Activated CD8-positive, alpha-beta memory T cell treated with anti-CD3 and anti-CD28 coated beads, Interleukin-2, amount 10 ng/mL, durations not matched to agents 7 days and 5 days (primary cell): ENCODE measurements at regions not wholly inside any gene's neighbourhood (a gene's known extent, or its start where the extent isn't known, plus 50 kb on each side); places are given as distances from the start of the nearest gene placed in this dataset.

Experiments used
- ATAC-seq: fragments of 150-1000 bp; cut with Tn5 transposase; one replicate; pipeline ENCODE4 v1.10.0; 2021; ENCODE audit warnings: moderate library complexity
- CTCF ChIA-PET: fragments of 350-600 bp; sonication (Branson Sonifier 250); formaldehyde crosslinking; loops from one replicate; lab custom pipeline; 2021; ENCODE audit warnings: antibody characterized with exemption; lab: Charles Lee
- DNase-seq: peaks from one replicate; pipeline ENCODE4 v3.0.0-alpha.2; 2020
- H3K27ac Mint-ChIP-seq: one replicate; pipeline ENCODE4 v1.8.0; 2021; ENCODE audit warnings: mild to moderate bottlenecking, mixed read lengths
- H3K27me3 Mint-ChIP-seq: one replicate; pipeline ENCODE4 v1.8.0; 2021; ENCODE audit warnings: mixed read lengths
- H3K36me3 Mint-ChIP-seq: one replicate; pipeline ENCODE4 v1.8.0; 2021; ENCODE audit warnings: mild to moderate bottlenecking, mixed read lengths
- H3K4me1 Mint-ChIP-seq: one replicate; pipeline ENCODE4 v1.8.0; 2021; ENCODE audit warnings: mixed read lengths
- H3K4me3 Mint-ChIP-seq: one replicate; pipeline ENCODE4 v1.8.0; 2021; ENCODE audit warnings: mild to moderate bottlenecking, moderate library complexity, mixed read lengths
- H3K9me3 Mint-ChIP-seq: one replicate; pipeline ENCODE4 v1.8.0; 2022; ENCODE audit warnings: low read depth, mixed read lengths

GRCh38 chr16:86668136-86668910 lies 90.0 kb downstream of the FOXL1 start:
- no peak overlapping the region for H3K4me3 Mint-ChIP-seq
- H3K27me3 Mint-ChIP-seq = peaks cover 19% of the 10 kb centered on the region
- H3K4me1 Mint-ChIP-seq = peaks cover 29% of the 10 kb centered on the region
- peaks cover 4% of the 10 kb centered on the region for H3K36me3 Mint-ChIP-seq
- CTCF ChIA-PET = no interaction called here
- H3K9me3 Mint-ChIP-seq = no peaks in the 10 kb centered on the region
- DNase-seq (no peak), ATAC-seq (no peak)
- H3K27ac Mint-ChIP-seq = no peak overlapping the region

GRCh38 chr16:86669285-86669805 lies 91.0 kb downstream of the FOXL1 start:
- CTCF ChIA-PET = no interaction called here
- no peaks in the 10 kb centered on the region for H3K9me3 Mint-ChIP-seq
- H3K4me1 Mint-ChIP-seq = peaks cover 18% of the 10 kb centered on the region
- no peak for DNase-seq
- H3K4me3 Mint-ChIP-seq = no peak overlapping the region
- H3K27me3 Mint-ChIP-seq = peaks cover 14% of the 10 kb centered on the region
- H3K27ac Mint-ChIP-seq = no peak overlapping the region
- peaks cover 4% of the 10 kb centered on the region for H3K36me3 Mint-ChIP-seq
- ATAC-seq = no peak

- Mint-ChIP-seq H3K27me3 (peaks cover 14% of the 10 kb centered on the region), H3K36me3 (peaks cover 3% of the 10 kb centered on the region), H3K4me3 (no peak overlapping the region), H3K27ac (no peak overlapping the region), H3K9me3 (no peaks in the 10 kb centered on the region), H3K4me1 (peaks cover 10% of the 10 kb centered on the region)
- CTCF ChIA-PET = no interaction called here
- ATAC-seq (no peak), DNase-seq (no peak)
Measured at GRCh38 chr16:86669937-86670749, 91.8 kb downstream of the FOXL1 start.

- H3K4me1 Mint-ChIP-seq = peaks cover 6% of the 10 kb centered on the region
- peaks cover 3% of the 10 kb centered on the region for H3K36me3 Mint-ChIP-seq
- H3K4me3 Mint-ChIP-seq = no peak overlapping the region
- H3K27me3 Mint-ChIP-seq = peaks cover 14% of the 10 kb centered on the region
- no peak for DNase-seq
- no peaks in the 10 kb centered on the region for H3K9me3 Mint-ChIP-seq
- ATAC-seq = no peak
- CTCF ChIA-PET = no interaction called here
- no peak overlapping the region for H3K27ac Mint-ChIP-seq
Measured at GRCh38 chr16:86670750-86671234, 92.4 kb downstream of the FOXL1 start.

- DNase-seq (no peak), ATAC-seq (no peak)
- Mint-ChIP-seq H3K27me3 (peaks cover 17% of the 10 kb centered on the region), H3K4me1 (peaks cover 3% of the 10 kb centered on the region), H3K36me3 (no peaks in the 10 kb centered on the region), H3K9me3 (no peaks in the 10 kb centered on the region), H3K4me3 (no peak overlapping the region), H3K27ac (no peak overlapping the region)
- CTCF ChIA-PET = no interaction called here
Measured at GRCh38 chr16:86671486-86672178, 93.3 kb downstream of the FOXL1 start.

GRCh38 chr16:86672179-86672863 lies 94.0 kb downstream of the FOXL1 start:
- ATAC-seq (no peak), DNase-seq (no peak)
- Mint-ChIP-seq H3K27ac (no peak overlapping the region), H3K9me3 (no peaks in the 10 kb centered on the region), H3K27me3 (peaks cover 17% of the 10 kb centered on the region), H3K4me3 (no peak overlapping the region), H3K4me1 (peaks cover 3% of the 10 kb centered on the region), H3K36me3 (no peaks in the 10 kb centered on the region)
- CTCF ChIA-PET = no interaction called here

GRCh38 chr16:86673090-86673955 lies 95.0 kb downstream of the FOXL1 start:
- DNase-seq (no peak), ATAC-seq (no peak)
- H3K36me3 Mint-ChIP-seq = no peaks in the 10 kb centered on the region
- CTCF ChIA-PET = no interaction called here
- no peak overlapping the region for H3K4me3 Mint-ChIP-seq
- H3K27ac Mint-ChIP-seq = no peak overlapping the region
- H3K27me3 Mint-ChIP-seq = peaks cover 14% of the 10 kb centered on the region
- no peaks in the 10 kb centered on the region for H3K9me3 Mint-ChIP-seq
- peaks cover 3% of the 10 kb centered on the region for H3K4me1 Mint-ChIP-seq

- Mint-ChIP-seq H3K27ac (no peak overlapping the region), H3K36me3 (no peaks in the 10 kb centered on the region), H3K9me3 (no peaks in the 10 kb centered on the region), H3K4me3 (no peak overlapping the region), H3K27me3 (peaks cover 9% of the 10 kb centered on the region), H3K4me1 (no peaks in the 10 kb centered on the region)
- DNase-seq (no peak), ATAC-seq (no peak)
- CTCF ChIA-PET = no interaction called here
Measured at GRCh38 chr16:86673956-86674453, 95.7 kb downstream of the FOXL1 start.

- H3K9me3 Mint-ChIP-seq = no peaks in the 10 kb centered on the region
- no peak for DNase-seq
- CTCF ChIA-PET = no interaction called here
- H3K27me3 Mint-ChIP-seq = peaks cover 4% of the 10 kb centered on the region
- no peak overlapping the region for H3K4me3 Mint-ChIP-seq
- H3K27ac Mint-ChIP-seq = no peak overlapping the region
- no peaks in the 10 kb centered on the region for H3K36me3 Mint-ChIP-seq
- H3K4me1 Mint-ChIP-seq = no peaks in the 10 kb centered on the region
- no peak for ATAC-seq
Measured at GRCh38 chr16:86676254-86676670, 97.9 kb downstream of the FOXL1 start.

GRCh38 chr16:86679490-86679889 lies 101.1 kb downstream of the FOXL1 start:
- ATAC-seq = no peak
- Mint-ChIP-seq H3K4me1 (no peaks in the 10 kb centered on the region), H3K4me3 (no peak overlapping the region), H3K36me3 (no peaks in the 10 kb centered on the region), H3K9me3 (no peaks in the 10 kb centered on the region), H3K27ac (no peak overlapping the region), H3K27me3 (peaks cover 11% of the 10 kb centered on the region)
- CTCF ChIA-PET = no interaction called here
- no peak for DNase-seq

- DNase-seq = no peak
- Mint-ChIP-seq H3K27ac (no peak overlapping the region), H3K27me3 (peaks cover 11% of the 10 kb centered on the region), H3K4me3 (no peak overlapping the region), H3K36me3 (no peaks in the 10 kb centered on the region), H3K4me1 (no peaks in the 10 kb centered on the region), H3K9me3 (no peaks in the 10 kb centered on the region)
- CTCF ChIA-PET = interaction anchor here (0.7 kb wide), 1 partner anchor 861 kb away, joined by 3 read pairs; no protein-coding TSS in a partner anchor
- no peak for ATAC-seq
Measured at GRCh38 chr16:86680162-86680561, 101.8 kb downstream of the FOXL1 start.

GRCh38 chr16:86680661-86681030 lies 102.3 kb downstream of the FOXL1 start:
- Mint-ChIP-seq H3K9me3 (no peaks in the 10 kb centered on the region), H3K4me1 (no peaks in the 10 kb centered on the region), H3K4me3 (no peak overlapping the region), H3K27me3 (peaks cover 14% of the 10 kb centered on the region), H3K36me3 (no peaks in the 10 kb centered on the region), H3K27ac (no peak overlapping the region)
- no peak for DNase-seq
- no peak for ATAC-seq
- CTCF ChIA-PET = interaction anchor here (0.7 kb wide), 1 partner anchor 861 kb away, joined by 3 read pairs; no protein-coding TSS in a partner anchor
